OCI-LY7 (cell line): ENCODE measurements at regions not wholly inside any gene's neighbourhood (a gene's known extent, or its start where the extent isn't known, plus 50 kb on each side); places are given as distances from the start of the nearest gene placed in this dataset.

Source experiments
- CTCF ChIP-seq: fragments of 200-600 bp; sonication (generic); conservative IDR thresholded peaks from 2 replicates; pipeline ENCODE4 v1.5.1; 2014; ENCODE audit warnings: mild to moderate bottlenecking, antibody characterized with exemption, low read length, moderate library complexity, mixed read lengths
- EZH2phosphoT487 ChIP-seq: fragments of 200-600 bp; sonication (generic); IDR thresholded peaks from 2 replicates; pipeline ENCODE4 v1.6.1; 2018; ENCODE audit warnings: low read depth, borderline replicate concordance, mild to moderate bottlenecking, mixed run types, antibody characterized with exemption, low read length, moderate library complexity, mixed read lengths

GRCh38 chr12:115037830-115038229, 353.9 kb upstream of the TBX3 start:
- TF ChIP-seq CTCF (no peak), EZH2phosphoT487 (no peak)
